SW 1271 (cell line): ENCODE measurements at regions not wholly inside any gene's neighbourhood (a gene's known extent, or its start where the extent isn't known, plus 50 kb on each side); places are given as distances from the start of the nearest gene placed in this dataset.
"Not testable (repeated sequence)": the region's sequence is repeated elsewhere in the genome, so short reads cannot be mapped to it uniquely, and the experiment has no call there.

Experiments used
- DNase-seq, 2 experiments: peaks; one replicate each; lab custom pipeline; 2025; lab: John Stamatoyannopoulos, UW

- no peak for DNase-seq
These were observed 328.5 kb upstream of the MAP3K7 start for GRCh38 chr6:90915224-90915915.

- DNase-seq = no peak
These were observed 327.4 kb upstream of the MAP3K7 start for GRCh38 chr6:90914312-90914711.

- DNase-seq = no peak
These were observed 326.5 kb upstream of the MAP3K7 start for GRCh38 chr6:90913266-90913960.

GRCh38 chr6:90911642-90912041 lies 324.8 kb upstream of the MAP3K7 start:
- DNase-seq = no peak

- no peak for DNase-seq
These were observed 324.0 kb upstream of the MAP3K7 start for GRCh38 chr6:90910893-90911292.

DNA sequence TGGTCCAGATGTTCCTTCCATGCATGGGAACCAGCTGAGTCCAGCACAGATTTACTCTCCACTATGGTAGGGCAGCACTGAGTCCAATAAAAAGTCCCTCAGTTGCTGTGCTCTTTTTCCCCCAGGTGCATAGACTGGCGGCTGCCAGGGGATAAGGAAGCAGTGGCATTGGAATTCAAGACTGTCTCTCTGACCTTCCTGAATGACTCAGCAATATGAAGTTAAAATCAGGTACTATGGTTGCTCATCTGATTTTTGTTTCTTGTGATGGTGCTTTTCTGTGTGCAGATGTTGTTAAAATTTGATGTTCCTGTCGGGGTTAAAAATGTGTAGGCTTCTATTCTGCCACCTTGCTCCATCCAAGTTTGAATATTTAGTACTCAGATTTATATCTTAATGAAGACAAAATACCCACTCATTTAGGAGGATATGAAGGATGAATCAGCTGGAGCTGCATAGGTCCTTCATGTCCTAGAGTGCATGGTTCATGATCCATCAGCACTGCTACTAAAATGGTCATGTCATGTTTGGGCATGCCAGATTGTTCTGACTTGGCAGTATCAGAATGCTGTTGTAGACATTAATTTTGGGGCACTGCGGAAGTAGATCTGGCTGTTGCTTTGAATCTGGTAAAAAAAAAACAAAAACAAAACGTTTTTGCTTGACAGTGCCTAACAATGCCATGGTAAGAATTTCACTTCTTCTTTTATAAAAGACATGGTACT lies 321.2 kb upstream of the MAP3K7 start:
- DNase-seq = no peak

- no peak for DNase-seq
These were observed 318.5 kb upstream of the MAP3K7 start for GRCh38 chr6:90905351-90905750.

DNA sequence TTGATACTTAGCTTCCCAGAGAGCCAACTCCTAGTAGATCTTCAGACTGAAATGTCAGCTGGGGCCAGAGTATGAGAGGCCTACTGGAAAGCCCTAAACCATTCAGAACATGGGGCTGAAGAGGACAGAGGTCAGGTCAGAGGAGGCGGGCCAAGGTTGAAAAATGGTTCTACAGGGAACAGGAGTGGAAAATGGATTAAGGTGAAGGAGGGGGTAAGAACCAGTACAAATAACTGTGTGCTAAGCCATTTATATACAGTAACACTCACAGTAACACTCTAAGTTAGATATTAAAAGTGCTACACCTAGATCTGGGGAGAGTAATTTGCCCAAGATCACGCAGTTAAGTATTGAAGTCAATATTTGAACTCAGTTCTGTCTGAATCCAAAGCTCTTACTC lies 313.2 kb upstream of the MAP3K7 start:
- no peak for DNase-seq

- DNase-seq = no peak
These were observed 311.9 kb upstream of the MAP3K7 start for GRCh38 chr6:90898763-90899162.

DNA sequence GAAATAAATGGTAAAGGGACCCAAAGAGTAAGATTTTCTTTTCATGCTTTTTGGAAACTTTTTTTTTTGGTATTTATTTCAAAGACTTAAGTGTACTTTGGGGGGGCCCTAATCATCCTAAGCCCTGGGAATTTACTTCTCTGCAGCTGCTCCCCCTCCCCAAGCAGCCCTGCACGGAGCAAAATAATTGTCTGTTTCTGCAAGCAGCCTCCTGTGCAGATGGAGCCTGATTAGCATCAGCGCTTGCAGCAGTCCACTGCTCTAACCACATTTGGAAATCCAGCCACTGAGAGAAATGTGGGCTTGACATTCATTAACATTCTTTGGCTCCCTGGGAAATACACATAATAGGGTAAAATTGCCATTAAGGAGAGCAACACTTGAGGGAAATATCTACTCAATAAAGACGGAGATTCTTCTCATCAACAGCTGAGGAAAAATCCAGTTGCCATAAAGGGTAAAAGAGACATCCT lies 309.2 kb upstream of the MAP3K7 start:
- DNase-seq = no peak

GRCh38 chr6:90895299-90896074 lies 308.6 kb upstream of the MAP3K7 start:
- no peak for DNase-seq

- DNase-seq = no peak
These were observed 307.6 kb upstream of the MAP3K7 start for GRCh38 chr6:90894285-90895130.

DNA sequence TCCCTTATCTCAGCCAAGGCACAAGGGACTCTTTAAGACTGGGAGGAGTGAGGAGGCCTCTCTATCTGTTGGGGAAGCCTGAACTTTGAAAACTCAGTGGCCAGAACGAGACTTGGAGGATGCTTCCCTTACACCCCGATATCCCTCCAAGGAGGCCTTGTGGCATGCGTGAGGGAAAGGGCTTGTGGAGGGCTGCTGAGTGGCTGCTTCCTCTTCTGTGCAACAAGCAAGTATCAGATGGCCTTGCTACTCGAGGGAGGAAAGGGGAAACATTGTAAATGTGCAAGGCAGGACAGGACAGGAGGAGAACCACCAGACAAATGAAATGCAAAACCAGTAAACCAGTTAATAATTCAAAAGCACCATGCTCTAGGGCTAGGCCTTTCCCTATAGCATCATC lies 306.5 kb upstream of the MAP3K7 start:
- no peak for DNase-seq

- no peak for DNase-seq
These were observed 305.4 kb upstream of the MAP3K7 start for GRCh38 chr6:90892271-90892670.

GRCh38 chr6:90891355-90891754 lies 304.5 kb upstream of the MAP3K7 start:
- no peak for DNase-seq

GRCh38 chr6:90890683-90891330 lies 303.9 kb upstream of the MAP3K7 start:
- no peak for DNase-seq

DNA sequence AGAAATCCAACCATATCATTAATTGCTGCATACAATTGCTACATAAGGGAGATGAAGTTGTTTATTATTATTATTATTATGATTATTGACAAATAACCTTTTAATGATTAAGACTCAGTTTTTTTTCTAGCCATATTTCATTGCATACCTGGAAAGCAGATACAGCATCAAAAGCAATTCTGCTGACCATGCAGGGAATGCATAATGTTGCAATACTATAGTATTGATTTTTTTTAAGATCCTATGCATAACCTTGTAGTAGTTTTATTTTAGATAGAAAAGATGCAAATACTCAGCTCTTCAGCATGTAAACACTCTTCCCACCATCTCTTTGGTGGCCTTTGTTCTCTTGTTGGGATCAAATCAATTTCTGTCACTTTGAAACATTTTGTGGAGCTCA lies 300.9 kb upstream of the MAP3K7 start:
- no peak for DNase-seq

- DNase-seq = no peak
These were observed 298.8 kb upstream of the MAP3K7 start for GRCh38 chr6:90885611-90886056.

GRCh38 chr6:90885137-90885536 lies 298.3 kb upstream of the MAP3K7 start:
- DNase-seq = not testable (repeated sequence)

DNA sequence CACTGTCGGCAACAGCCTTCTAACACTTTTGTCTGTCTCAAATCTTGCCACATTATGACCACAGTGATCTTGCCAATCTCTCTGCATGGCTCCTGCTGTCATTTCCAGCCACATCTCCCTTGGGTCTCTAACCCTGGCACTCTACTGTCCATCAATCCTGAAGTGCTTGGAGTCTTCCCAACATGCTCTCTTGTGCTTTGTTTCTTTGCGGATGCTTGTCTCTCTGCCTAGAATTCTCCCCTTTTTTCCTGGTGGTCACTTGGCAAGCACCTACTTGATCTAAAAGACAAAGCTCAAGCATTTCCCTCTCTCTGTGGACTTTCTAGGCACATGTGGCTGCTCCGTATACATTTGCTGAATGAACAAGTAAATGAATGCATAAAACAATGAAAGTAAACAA lies 290.7 kb upstream of the MAP3K7 start:
- DNase-seq = no peak

DNA sequence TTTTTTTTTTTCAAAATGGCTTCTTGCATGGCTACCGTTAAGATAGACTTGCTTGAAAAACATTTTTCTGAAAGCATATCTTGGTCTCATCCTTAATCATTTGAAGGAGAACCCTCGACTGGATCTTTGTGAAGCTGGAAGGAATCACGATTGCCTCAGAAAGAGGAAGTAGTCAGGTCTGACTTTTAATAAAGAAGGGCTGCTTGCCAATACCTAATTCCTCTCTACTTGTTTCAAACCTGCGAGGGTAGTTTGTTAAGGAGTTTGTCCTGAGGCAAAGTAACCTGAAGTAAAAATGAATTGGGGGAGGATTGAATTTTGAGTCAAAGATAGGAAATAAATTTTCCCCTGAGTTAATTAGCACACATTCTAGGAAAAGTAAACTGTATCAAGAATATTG lies 288.1 kb upstream of the MAP3K7 start:
- DNase-seq = no peak
